ENCODE measurements at regions not wholly inside any gene's neighbourhood (a gene's known extent, or its start where the extent isn't known, plus 50 kb on each side); places are given as distances from the start of the nearest gene placed in this dataset.
"Not testable (repeated sequence)": the region's sequence is repeated elsewhere in the genome, so short reads cannot be mapped to it uniquely, and the experiment has no call there.

- no peak overlapping the region for H3K4me3 ChIP-seq (ENCODE audit: low read length)
- no peak overlapping the region for H3K9ac ChIP-seq (ENCODE audit: low read length)
- H3K4me1 ChIP-seq (ENCODE audit: control insufficient read depth, insufficient read depth, low read length) = no peaks in the 10 kb centered on the region
- no peak overlapping the region for H3K27ac ChIP-seq (ENCODE audit: low read depth, low read length)
- no peaks in the 10 kb centered on the region for H3K27me3 ChIP-seq (ENCODE audit: control insufficient read depth, insufficient read depth, low read length)
- H3K36me3 ChIP-seq (ENCODE audit: control insufficient read depth, insufficient read depth, low read length) = no peaks in the 10 kb centered on the region
These were observed 586.8 kb upstream of the LMO3 start for GRCh38 chr12:17192721-17193120.

GRCh38 chr12:17169726-17170471 is 563.9 kb upstream of the LMO3 start:
- Histone ChIP-seq H3K27ac (ENCODE audit: low read depth, low read length) (no peak overlapping the region), H3K9ac (ENCODE audit: low read length) (no peak overlapping the region), H3K4me1 (ENCODE audit: control insufficient read depth, insufficient read depth, low read length) (no peaks in the 10 kb centered on the region), H3K4me3 (ENCODE audit: low read length) (no peak overlapping the region), H3K36me3 (ENCODE audit: control insufficient read depth, insufficient read depth, low read length) (no peaks in the 10 kb centered on the region), H3K27me3 (ENCODE audit: control insufficient read depth, insufficient read depth, low read length) (no peaks in the 10 kb centered on the region)

GRCh38 chr12:17159506-17160300 is 553.7 kb upstream of the LMO3 start:
- Histone ChIP-seq H3K4me1 (ENCODE audit: control insufficient read depth, insufficient read depth, low read length) (no peaks in the 10 kb centered on the region), H3K4me3 (ENCODE audit: low read length) (no peak overlapping the region), H3K36me3 (ENCODE audit: control insufficient read depth, insufficient read depth, low read length) (no peaks in the 10 kb centered on the region), H3K27me3 (ENCODE audit: control insufficient read depth, insufficient read depth, low read length) (no peaks in the 10 kb centered on the region), H3K27ac (ENCODE audit: low read depth, low read length) (no peak overlapping the region), H3K9ac (ENCODE audit: low read length) (no peak overlapping the region)

- H3K4me1 ChIP-seq (ENCODE audit: control insufficient read depth, insufficient read depth, low read length) = no peaks in the 10 kb centered on the region
- no peak overlapping the region for H3K9ac ChIP-seq (ENCODE audit: low read length)
- H3K36me3 ChIP-seq (ENCODE audit: control insufficient read depth, insufficient read depth, low read length) = no peaks in the 10 kb centered on the region
- no peaks in the 10 kb centered on the region for H3K27me3 ChIP-seq (ENCODE audit: control insufficient read depth, insufficient read depth, low read length)
- no peak overlapping the region for H3K27ac ChIP-seq (ENCODE audit: low read depth, low read length)
- H3K4me3 ChIP-seq (ENCODE audit: low read length) = no peak overlapping the region
These were observed 552.2 kb upstream of the LMO3 start for GRCh38 chr12:17158201-17158600.

GRCh38 chr12:17151917-17152316 is 546.0 kb upstream of the LMO3 start:
- Histone ChIP-seq H3K9ac (ENCODE audit: low read length) (no peak overlapping the region), H3K27ac (ENCODE audit: low read depth, low read length) (no peak overlapping the region)

GRCh38 chr12:17148706-17149105 is 542.7 kb upstream of the LMO3 start:
- Histone ChIP-seq H3K4me3 (ENCODE audit: low read length) (no peak overlapping the region), H3K4me1 (ENCODE audit: control insufficient read depth, insufficient read depth, low read length) (no peaks in the 10 kb centered on the region), H3K27ac (ENCODE audit: low read depth, low read length) (no peak overlapping the region), H3K9ac (ENCODE audit: low read length) (no peak overlapping the region), H3K36me3 (ENCODE audit: control insufficient read depth, insufficient read depth, low read length) (no peaks in the 10 kb centered on the region), H3K27me3 (ENCODE audit: control insufficient read depth, insufficient read depth, low read length) (no peaks in the 10 kb centered on the region)

More at GRCh38 chr12:17151917-17152316, 546.0 kb upstream of the LMO3 start:
- H3K4me1 ChIP-seq (ENCODE audit: control insufficient read depth, insufficient read depth, low read length) = no peaks in the 10 kb centered on the region
- H3K4me3 ChIP-seq (ENCODE audit: low read length) = no peak overlapping the region
- H3K36me3 ChIP-seq (ENCODE audit: control insufficient read depth, insufficient read depth, low read length) = no peaks in the 10 kb centered on the region
- H3K27me3 ChIP-seq (ENCODE audit: control insufficient read depth, insufficient read depth, low read length) = no peaks in the 10 kb centered on the region

GRCh38 chr12:17142856-17143255 is 536.9 kb upstream of the LMO3 start:
- Histone ChIP-seq H3K27me3 (ENCODE audit: control insufficient read depth, insufficient read depth, low read length) (no peaks in the 10 kb centered on the region), H3K36me3 (ENCODE audit: control insufficient read depth, insufficient read depth, low read length) (no peaks in the 10 kb centered on the region), H3K4me1 (ENCODE audit: control insufficient read depth, insufficient read depth, low read length) (no peaks in the 10 kb centered on the region), H3K4me3 (ENCODE audit: low read length) (no peak overlapping the region), H3K27ac (ENCODE audit: low read depth, low read length) (no peak overlapping the region), H3K9ac (ENCODE audit: low read length) (no peak overlapping the region)

- Histone ChIP-seq H3K36me3 (ENCODE audit: control insufficient read depth, insufficient read depth, low read length) (no peaks in the 10 kb centered on the region), H3K9ac (ENCODE audit: low read length) (no peak overlapping the region), H3K27me3 (ENCODE audit: control insufficient read depth, insufficient read depth, low read length) (no peaks in the 10 kb centered on the region), H3K4me1 (ENCODE audit: control insufficient read depth, insufficient read depth, low read length) (no peaks in the 10 kb centered on the region), H3K27ac (ENCODE audit: low read depth, low read length) (no peak overlapping the region), H3K4me3 (ENCODE audit: low read length) (no peak overlapping the region)
These were observed 534.0 kb upstream of the LMO3 start for GRCh38 chr12:17139931-17140330.

- Histone ChIP-seq H3K4me1 (ENCODE audit: control insufficient read depth, insufficient read depth, low read length) (no peaks in the 10 kb centered on the region), H3K27ac (ENCODE audit: low read depth, low read length) (no peak overlapping the region), H3K9ac (ENCODE audit: low read length) (no peak overlapping the region), H3K36me3 (ENCODE audit: control insufficient read depth, insufficient read depth, low read length) (no peaks in the 10 kb centered on the region), H3K4me3 (ENCODE audit: low read length) (no peak overlapping the region), H3K27me3 (ENCODE audit: control insufficient read depth, insufficient read depth, low read length) (no peaks in the 10 kb centered on the region)
These were observed 531.4 kb upstream of the LMO3 start for GRCh38 chr12:17137396-17137795.

GRCh38 chr12:17134315-17134714 is 528.4 kb upstream of the LMO3 start:
- Histone ChIP-seq H3K27me3 (ENCODE audit: control insufficient read depth, insufficient read depth, low read length) (no peaks in the 10 kb centered on the region), H3K36me3 (ENCODE audit: control insufficient read depth, insufficient read depth, low read length) (no peaks in the 10 kb centered on the region), H3K4me1 (ENCODE audit: control insufficient read depth, insufficient read depth, low read length) (no peaks in the 10 kb centered on the region), H3K27ac (ENCODE audit: low read depth, low read length) (no peak overlapping the region), H3K9ac (ENCODE audit: low read length) (no peak overlapping the region), H3K4me3 (ENCODE audit: low read length) (no peak overlapping the region)

GRCh38 chr12:17132336-17132735 is 526.4 kb upstream of the LMO3 start:
- no peak overlapping the region for H3K4me3 ChIP-seq (ENCODE audit: low read length)
- H3K27ac ChIP-seq (ENCODE audit: low read depth, low read length) = no peak overlapping the region
- no peaks in the 10 kb centered on the region for H3K36me3 ChIP-seq (ENCODE audit: control insufficient read depth, insufficient read depth, low read length)
- no peak overlapping the region for H3K9ac ChIP-seq (ENCODE audit: low read length)
- H3K27me3 ChIP-seq (ENCODE audit: control insufficient read depth, insufficient read depth, low read length) = no peaks in the 10 kb centered on the region
- H3K4me1 ChIP-seq (ENCODE audit: control insufficient read depth, insufficient read depth, low read length) = no peaks in the 10 kb centered on the region

GRCh38 chr12:17116538-17116937 is 510.6 kb upstream of the LMO3 start:
- H3K4me1 ChIP-seq (ENCODE audit: control insufficient read depth, insufficient read depth, low read length); H3K9ac ChIP-seq (ENCODE audit: low read length); H3K4me3 ChIP-seq (ENCODE audit: low read length); H3K36me3 ChIP-seq (ENCODE audit: control insufficient read depth, insufficient read depth, low read length); H3K27me3 ChIP-seq (ENCODE audit: control insufficient read depth, insufficient read depth, low read length); H3K27ac ChIP-seq (ENCODE audit: low read depth, low read length): not testable (repeated sequence)

GRCh38 chr12:17110316-17110715 is 504.4 kb upstream of the LMO3 start:
- Histone ChIP-seq H3K9ac (ENCODE audit: low read length) (no peak overlapping the region), H3K4me1 (ENCODE audit: control insufficient read depth, insufficient read depth, low read length) (no peaks in the 10 kb centered on the region), H3K27me3 (ENCODE audit: control insufficient read depth, insufficient read depth, low read length) (no peaks in the 10 kb centered on the region), H3K36me3 (ENCODE audit: control insufficient read depth, insufficient read depth, low read length) (no peaks in the 10 kb centered on the region), H3K4me3 (ENCODE audit: low read length) (no peak overlapping the region), H3K27ac (ENCODE audit: low read depth, low read length) (no peak overlapping the region)

All from rectal smooth muscle tissue (tissue), 1 donor.